OCI-LY1 (cell line): ENCODE measurements at regions not wholly inside any gene's neighbourhood (a gene's known extent, or its start where the extent isn't known, plus 50 kb on each side); places are given as distances from the start of the nearest gene placed in this dataset.

Experiments used
- EZH2 ChIP-seq: fragments of 200-600 bp; sonication (generic), shearing (Covaris generic); IDR thresholded peaks from 2 replicates; pipeline ENCODE4 v1.8.0; 2017; ENCODE audit warnings: borderline replicate concordance, mixed run types, mild to moderate bottlenecking, antibody characterized with exemption, low read length, moderate library complexity, mixed read lengths
- TF ChIP-seq, protein P1 (sequence below): fragments of 200-600 bp; sonication (generic), shearing (Covaris generic); IDR thresholded peaks from 2 replicates; pipeline ENCODE4 v1.5.1; 2017; ENCODE audit warnings: mild to moderate bottlenecking, antibody characterized with exemption, low read length, moderate library complexity, mixed read lengths

GRCh38 chr3:25007974-25008658, 419.9 kb upstream of the RARB start:
- TF ChIP-seq, protein P1, sequence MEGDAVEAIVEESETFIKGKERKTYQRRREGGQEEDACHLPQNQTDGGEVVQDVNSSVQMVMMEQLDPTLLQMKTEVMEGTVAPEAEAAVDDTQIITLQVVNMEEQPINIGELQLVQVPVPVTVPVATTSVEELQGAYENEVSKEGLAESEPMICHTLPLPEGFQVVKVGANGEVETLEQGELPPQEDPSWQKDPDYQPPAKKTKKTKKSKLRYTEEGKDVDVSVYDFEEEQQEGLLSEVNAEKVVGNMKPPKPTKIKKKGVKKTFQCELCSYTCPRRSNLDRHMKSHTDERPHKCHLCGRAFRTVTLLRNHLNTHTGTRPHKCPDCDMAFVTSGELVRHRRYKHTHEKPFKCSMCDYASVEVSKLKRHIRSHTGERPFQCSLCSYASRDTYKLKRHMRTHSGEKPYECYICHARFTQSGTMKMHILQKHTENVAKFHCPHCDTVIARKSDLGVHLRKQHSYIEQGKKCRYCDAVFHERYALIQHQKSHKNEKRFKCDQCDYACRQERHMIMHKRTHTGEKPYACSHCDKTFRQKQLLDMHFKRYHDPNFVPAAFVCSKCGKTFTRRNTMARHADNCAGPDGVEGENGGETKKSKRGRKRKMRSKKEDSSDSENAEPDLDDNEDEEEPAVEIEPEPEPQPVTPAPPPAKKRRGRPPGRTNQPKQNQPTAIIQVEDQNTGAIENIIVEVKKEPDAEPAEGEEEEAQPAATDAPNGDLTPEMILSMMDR = no peak
- TF ChIP-seq EZH2 = no peak
